HG03575 (cell line): ENCODE measurements at regions not wholly inside any gene's neighbourhood (a gene's known extent, or its start where the extent isn't known, plus 50 kb on each side); places are given as distances from the start of the nearest gene placed in this dataset.

Experiments used
- ATAC-seq: cut with Tn5 transposase; IDR thresholded peaks from one replicate; pipeline ENCODE4 v1.9.1; 2021; ENCODE audit not compliant: unreplicated experiment, insufficient number of reproducible peaks, low FRiP score; ENCODE audit errors: extremely low read depth

DNA sequence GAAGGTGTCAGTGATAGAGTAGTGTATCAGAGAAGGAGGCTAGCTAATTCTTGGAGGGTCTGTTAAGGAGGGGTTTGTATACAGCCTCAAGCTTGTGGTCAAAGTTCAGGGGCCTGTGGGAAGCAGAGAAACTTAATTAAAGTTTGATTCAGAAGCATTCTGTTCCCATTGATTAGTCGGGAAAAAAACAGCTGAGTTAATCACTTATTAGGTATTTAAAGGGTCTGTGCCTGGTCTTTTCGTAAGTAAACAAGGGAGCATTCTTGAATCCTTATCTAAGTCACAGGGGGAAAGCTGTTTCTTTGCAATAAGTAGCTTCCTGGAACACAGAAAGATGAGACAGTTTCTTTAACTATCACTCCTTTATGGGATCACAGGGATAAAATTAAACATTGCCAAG lies 492.1 kb downstream of the PCDH10 start:
- no peak for ATAC-seq

DNA sequence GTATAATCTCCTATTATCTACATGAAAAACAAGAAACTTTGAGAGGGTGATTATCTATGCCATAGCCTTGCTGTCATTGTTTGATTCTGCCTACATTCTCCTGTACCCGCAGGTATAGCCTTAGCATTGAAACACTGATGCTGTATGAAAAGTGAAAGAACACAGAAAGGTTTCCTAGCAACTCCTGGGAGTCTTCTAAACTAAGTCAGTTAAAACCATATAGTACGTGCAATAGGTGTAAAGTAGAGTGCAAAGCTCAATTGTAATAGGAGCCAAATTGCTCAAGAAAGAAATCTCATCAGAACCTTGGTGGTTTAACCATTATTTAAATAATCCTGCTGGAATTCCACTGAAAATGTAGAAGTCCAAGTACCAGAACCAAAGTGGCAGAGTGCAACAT lies 489.7 kb downstream of the PCDH10 start:
- ATAC-seq, result no peak

DNA sequence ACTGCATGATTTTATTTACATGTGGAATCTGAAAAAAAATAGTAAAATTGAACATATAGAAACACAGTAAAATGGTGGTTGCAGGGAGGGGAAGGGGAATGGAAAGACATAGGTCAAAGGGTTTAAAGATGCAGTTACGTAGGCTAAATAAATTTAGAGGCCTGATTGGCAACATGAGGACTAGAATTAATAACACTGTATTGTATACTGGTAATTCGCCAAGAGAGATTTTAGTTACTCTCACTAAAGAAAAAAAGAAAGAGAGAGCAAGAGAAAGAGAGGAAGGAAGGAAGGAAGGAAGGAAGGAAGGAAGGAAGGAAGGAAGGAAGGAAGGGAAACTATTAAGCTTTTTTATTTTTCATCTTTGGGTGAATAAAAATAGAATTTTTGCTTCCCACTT lies 488.1 kb downstream of the PCDH10 start:
- no peak for ATAC-seq

DNA sequence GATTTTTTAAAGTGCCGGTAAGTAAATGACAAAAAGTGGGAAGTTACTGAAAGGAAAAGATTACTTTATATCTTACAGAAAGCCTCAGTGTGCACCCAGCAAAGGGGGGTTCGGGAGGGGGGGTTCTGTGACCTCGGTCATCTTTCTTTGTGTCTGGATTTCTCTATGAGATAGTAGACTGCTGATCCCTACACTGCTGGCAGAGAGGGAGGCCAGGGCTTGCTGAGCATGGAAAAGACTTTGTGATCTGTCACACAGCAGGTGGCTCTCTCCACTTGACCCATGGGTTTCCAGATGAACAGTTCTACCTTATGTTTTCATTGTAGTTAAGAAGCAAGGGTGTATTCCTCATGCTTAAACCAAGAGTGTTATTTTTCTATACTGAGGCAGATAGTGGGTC lies 475.6 kb downstream of the PCDH10 start:
- no peak for ATAC-seq

DNA sequence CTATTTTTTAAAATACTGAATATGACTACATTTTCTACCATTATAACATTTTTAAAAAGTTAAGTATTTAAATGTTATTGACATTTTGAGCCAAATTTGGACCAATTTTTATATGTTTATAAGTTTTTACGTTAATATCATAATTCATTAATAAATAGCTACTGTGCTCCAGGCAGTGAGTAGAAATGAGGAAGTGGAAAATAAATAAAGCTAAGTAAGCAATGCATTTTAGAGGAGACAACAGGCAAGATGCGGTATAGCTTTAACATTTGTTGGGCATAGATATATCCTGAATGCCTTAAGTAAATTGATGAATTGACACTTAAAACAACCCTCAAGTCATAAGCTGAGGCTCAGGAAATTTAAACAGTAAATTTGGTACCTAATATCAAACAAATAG lies 474.8 kb downstream of the PCDH10 start:
- no peak for ATAC-seq

DNA sequence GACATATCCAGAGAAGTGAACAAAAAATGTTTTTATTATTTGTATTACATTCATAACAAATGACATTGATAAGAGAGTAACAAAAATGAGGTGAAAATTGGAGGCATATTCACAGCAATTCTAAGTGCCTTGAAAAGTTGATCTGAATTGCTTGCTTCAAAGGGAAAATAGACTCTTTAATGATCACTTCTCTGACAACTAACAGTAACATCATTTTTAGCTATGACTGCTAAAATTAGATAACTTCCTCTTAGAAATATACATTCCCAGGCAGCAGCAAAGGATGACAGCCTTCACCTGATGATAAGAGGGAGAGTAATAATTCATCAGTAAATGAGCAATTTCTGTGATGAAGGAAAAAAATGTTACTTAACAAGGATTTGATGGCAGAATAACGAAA lies 472.5 kb downstream of the PCDH10 start:
- no peak for ATAC-seq

DNA sequence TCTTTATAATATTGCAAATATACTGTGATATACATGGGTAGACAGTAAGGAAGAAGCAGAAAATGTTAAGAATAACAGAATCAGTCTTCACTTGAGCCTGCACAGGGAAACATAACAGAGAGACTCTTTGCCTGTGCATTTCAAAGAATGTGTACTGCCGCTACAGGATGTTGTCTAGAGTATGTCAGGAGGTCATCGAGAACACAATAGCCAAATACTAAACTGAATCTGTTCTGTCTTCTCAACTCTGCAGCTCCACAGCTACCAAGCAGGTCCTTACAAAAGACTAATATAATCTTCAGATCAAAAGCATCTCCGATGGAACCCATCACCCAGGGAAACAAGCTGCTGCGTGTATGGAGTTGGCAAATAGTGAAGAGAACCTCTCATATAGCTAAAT lies 471.5 kb downstream of the PCDH10 start:
- ATAC-seq, result no peak

DNA sequence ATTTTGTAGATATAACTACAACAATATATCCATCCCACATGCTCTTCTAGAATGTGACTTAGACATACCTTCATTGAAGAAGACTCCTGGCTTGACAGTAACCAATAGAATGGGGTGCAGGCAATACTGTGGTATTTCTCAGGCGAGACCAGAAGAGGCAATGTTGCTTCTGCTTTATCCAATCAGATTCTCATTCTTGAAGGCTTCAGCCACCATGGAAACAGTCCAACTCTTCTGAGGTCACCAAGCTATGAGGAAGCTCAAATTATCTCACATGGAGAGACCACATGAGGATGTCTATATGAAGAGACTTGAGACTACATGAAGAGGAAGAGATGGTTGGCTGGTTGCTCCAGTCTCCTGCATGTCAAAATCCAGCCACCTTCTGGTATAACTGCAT lies 469.9 kb downstream of the PCDH10 start:
- no peak for ATAC-seq

DNA sequence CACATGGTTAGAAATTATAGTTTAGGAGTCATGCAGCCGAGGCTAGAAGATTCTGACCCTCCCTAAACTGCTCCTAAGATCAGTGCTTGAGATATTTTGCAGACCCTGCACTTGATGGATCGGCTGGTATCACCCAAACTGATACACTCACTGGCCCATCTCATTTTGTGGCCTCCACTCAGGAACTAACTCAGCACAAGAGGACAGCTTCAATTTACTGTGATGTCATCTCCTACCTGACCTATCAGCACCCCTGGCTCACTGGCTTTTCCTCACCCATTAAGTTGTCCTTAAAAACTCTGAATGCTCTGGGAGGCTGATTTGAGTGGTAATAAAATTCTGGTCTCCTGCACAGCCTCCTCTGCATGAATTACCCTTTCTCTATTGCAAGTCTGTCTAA lies 450.9 kb downstream of the PCDH10 start:
- no peak for ATAC-seq

DNA sequence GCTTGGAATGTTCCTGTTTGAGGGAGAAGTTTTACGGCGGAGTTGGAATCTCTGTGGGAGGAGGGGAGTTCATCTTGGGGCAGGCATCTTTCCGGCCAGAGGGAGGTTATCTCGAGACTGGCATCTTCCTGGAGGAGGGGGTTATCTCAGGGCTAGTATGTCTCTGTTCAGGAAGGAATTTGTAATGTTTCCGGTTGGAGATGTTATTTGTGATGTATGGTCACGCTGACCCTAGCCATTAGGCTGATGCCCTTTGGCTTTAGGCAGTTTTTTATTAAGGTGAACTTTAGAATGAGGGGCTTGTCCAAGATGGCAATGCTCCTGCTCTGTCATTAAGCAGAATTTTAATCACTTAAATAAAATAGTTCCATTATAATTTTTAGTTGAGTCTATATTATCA lies 449.7 kb downstream of the PCDH10 start:
- no peak for ATAC-seq

DNA sequence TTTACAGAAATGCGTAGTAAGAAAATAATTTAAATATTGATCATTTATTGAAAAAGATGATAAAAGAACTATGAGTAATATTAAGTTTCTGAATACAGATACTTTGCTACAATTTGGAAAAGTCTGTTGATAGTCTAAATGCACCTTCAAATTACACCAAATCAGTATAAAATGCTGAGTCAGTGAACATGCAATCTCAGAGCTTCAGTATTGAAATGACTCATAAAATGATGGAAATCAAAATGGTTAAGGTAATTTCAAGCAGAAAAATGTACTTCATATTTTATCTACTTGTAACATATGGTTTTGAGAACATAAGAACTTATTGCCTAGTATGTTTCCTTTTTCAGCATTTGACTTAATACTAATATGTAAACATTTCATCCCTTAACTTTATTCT lies 448.2 kb downstream of the PCDH10 start:
- ATAC-seq, result no peak

DNA sequence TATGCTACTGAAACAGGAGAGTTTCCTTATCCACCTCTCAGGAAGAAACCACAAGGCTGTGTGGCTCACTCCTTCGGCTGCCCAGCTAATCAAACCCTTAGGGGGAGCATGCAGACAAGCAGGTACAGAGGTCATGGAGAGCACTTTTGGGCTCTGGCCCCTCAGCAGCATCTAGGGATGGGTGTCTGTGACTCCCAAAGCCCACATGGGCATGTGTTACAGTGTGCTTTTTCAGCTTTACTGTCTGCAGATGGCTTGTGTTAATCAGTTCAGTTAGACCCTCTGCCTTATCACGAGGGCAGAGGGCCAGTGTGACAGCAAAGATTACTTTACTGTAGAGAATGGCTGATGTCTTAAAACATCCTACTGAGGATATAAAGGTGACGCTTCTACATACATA lies 447.4 kb downstream of the PCDH10 start:
- no peak for ATAC-seq

DNA sequence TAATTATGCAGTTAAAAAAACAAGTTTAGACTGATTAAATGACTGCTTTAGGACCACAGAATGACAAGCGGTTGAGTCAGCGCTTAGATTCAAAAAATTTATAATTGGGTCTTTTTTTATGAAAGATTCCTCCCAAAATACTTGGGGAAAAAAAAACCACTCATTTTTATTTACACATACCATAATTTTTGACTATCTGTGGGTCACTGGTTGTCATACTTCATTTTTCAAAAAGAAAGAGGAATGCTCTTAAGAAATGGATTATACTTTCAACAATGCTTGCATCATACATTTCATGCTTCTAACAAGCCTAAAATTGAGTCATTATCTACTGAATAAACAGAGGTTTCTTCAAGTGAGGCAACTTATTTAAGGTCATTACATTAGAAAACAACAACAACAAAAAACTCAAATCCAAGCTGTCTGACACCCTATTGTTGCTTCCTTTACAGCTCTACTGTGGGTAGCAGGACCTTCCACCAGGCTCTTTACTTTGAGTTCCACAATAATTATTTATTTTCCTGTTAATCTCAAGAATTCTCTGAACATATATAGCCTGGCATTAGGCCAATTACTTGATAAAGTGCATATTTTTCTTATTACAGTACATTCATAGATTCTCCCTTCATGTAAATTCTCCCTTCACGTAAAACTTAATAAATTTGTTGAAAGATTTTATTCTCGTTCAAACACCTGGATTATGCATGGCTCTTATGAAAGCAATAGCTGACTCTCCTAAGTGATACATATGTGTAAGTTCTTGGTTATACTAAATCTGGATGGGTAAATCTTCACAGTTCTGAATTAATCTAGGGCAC lies 445.5 kb downstream of the PCDH10 start:
- no peak for ATAC-seq

DNA sequence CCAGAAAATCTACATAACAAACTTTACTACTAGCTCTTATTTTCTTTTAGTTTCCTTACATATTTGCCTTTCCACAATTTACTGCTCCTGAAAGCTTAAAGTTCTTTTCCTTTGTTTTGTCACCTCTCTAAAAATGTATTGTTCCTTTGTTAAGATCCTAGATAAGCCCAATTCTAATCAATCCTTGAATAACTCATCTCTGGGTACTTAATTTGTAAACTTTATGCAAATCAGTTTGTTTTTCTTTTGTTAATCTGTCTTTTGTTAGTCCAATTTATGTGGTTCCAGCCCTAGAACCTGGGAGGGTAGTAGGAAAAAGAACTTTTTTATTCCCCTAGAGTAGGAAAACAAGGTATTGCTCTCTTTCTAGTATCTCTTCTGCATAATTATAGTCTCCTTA lies 444.7 kb downstream of the PCDH10 start:
- ATAC-seq, result no peak

DNA sequence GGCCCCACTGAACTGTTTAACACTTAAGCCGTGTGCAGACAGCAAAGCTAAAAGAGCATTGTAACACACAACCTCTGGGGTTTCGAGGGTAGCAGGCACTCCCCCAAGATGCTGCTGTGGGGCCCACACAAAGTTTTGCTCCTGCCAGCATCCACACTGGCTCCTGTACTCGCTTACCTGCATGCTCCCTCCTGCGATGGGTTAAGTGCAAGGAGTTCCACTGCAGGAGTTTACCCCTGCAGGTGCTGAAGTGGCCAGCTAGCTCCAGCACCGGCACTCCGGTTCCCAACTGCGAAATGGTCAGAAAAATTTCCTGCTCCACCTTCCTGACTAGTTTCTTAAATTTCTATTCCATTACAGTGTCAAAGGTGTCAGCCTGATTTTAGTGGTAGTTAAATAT lies 443.5 kb downstream of the PCDH10 start:
- ATAC-seq, result no peak

DNA sequence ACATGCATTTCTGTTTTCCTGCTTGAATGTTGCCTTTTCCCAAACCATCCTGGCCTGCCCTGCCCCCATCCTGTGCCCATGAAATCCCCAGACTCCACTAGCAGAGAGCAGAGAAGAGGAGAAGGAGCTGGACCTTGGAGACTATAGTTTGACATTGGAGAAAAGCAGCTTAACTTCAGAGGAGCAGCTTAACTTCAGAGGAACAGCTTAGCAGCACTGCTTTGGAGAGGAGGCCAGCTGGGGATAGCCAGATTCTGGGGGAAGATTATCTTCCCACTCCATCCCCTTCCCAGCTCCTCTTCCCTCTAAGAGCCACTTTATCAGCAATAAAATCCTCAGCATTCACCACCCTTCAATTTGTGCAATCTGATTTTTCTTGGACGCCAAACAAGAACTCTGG lies 443.0 kb downstream of the PCDH10 start:
- no peak for ATAC-seq

DNA sequence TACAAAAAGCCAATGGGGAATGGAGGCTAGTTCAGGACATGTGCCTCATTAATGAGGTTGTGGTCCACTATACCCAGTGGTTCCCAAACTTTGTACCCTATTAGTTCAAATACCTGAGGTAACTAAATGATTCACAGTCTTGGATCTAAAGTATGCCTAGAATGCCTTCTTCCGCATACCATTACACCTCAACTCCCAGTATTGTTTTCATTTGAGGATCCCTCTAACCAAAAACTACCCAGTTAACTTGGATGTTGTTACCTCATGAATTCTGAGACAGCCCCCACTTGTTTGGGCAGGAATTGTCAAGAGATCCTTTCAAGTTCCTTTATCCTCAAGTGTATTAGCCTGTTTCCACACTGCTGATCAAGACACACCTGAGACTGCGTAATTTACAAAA lies 439.2 kb downstream of the PCDH10 start:
- no peak for ATAC-seq

DNA sequence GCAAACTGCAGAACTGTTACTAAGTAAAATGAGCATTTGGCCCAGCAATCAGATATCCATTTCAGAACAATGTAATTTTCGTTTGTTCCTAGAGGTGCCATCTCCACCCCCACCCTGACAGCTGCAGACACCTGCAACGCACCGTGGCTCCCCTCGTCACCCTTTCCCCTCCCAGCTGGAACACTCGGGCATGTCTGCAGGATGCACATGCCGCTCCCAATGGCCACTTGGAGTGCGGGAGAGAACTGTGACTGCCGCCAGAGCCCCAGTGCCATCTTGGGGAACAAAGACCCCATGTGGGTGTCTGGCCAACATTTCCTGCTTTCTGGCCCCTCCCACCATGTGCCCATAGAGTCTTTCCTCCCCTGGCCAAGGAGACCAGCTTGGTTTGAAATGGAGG lies 436.2 kb downstream of the PCDH10 start:
- no peak for ATAC-seq

DNA sequence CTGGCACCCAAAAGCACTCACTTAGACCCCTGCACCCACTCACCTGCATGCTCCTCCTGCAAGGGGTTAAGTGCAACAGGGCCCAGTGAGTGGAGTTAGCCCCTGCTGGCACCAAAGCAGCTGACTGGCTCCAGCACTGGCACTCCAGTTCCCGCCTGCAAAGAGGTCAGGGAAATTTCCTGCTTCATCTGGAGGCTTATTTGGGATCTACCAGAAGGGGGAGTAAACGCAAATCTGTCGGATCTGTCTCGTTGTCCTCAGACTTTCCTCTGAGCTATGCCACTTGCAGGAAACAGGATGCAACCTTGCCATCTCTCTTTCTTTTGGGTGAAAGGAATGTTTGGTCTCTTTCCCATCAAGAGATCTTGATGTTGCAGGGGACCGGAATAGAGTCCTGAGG lies 435.6 kb downstream of the PCDH10 start:
- ATAC-seq, result no peak

DNA sequence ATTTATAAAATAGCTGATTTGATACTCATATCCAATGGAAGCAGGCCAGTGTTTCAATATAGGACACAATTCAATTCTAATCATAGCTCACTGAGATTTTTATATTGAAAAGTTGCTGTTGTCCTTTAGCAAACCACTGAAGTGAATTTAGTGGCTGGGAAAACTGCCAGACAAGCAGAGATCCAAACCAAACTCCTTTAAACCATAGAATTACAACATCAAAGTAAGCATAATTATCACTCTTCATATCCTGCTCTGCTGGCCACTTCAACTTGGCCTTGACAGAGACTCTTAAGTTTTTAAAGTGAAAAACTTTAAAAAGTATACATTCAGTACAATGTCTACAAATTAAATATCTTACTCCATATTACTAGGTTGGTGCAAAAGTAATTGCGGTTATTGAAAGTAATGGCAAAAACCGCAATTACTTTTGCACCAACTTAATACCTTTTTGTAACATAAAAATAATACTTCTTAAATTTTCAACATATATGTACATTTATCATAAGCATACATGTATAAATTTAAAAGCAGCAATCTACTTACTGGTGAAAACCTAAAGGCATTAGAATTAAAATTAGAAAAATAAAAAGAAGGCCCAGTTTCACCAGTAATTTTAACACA lies 433.0 kb downstream of the PCDH10 start:
- ATAC-seq, result no peak

DNA sequence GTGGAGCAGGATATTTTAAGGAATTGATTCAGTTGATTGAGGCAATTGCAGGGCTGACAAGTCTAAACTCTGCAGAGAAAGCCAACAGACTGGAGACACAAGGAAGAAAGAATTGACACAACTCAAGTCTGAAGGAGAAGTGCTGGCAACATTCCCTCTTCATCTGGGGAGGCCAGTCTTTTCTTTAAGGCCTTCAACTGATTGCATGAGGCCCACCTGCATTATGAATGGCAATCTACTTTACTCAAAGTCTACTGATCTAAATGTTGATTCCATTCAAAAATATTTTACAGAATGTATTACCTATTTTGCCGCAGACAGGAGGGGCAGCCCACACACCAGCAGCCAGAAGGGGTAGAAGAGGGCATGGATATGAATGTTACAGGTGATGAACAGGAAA lies 425.2 kb downstream of the PCDH10 start:
- ATAC-seq, result no peak
